H1 (cell line): ENCODE measurements at regions not wholly inside any gene's neighbourhood (a gene's known extent, or its start where the extent isn't known, plus 50 kb on each side); places are given as distances from the start of the nearest gene placed in this dataset.

Source experiments
- ATF2 ChIP-seq: IDR thresholded peaks from 2 replicates; pipeline ENCODE4 v1.6.1; 2012; ENCODE audit warnings: low read length, inconsistent platforms
- USF2 ChIP-seq: IDR thresholded peaks from 2 replicates; pipeline ENCODE4 v1.6.1; 2011; ENCODE audit warnings: low read length, improper control_type of control experiment

- TF ChIP-seq USF2 (no peak), ATF2 (no peak)
Measured at GRCh38 chr3:65168547-65168946, 480.7 kb upstream of the ADAMTS9 start (continued).
